ENCODE measurements at regions not wholly inside any gene's neighbourhood (a gene's known extent, or its start where the extent isn't known, plus 50 kb on each side); places are given as distances from the start of the nearest gene placed in this dataset.

GRCh38 chr6:146990821-146991798, 213.1 kb upstream of the STXBP5 start (continued):
- peak; percentile 91; the same call in 1 of the 2 replicates for TF ChIP-seq AHDC1 (CRISPR knock-in tag; IDR thresholded peaks at IDR 0.05; ENCODE audit: borderline replicate concordance)
- TF ChIP-seq CSRNP2 (CRISPR knock-in tag; conservative IDR thresholded peaks at IDR 0.05; ENCODE audit: low read depth) = no peak
- no peak for TF ChIP-seq CCAR2 (optimal IDR thresholded peaks at IDR 0.05; ENCODE audit: low read depth, low read length)
- TF ChIP-seq XRCC5 (optimal IDR thresholded peaks at IDR 0.05; ENCODE audit: low read length) = no peak
- TF ChIP-seq BRF2 (CRISPR knock-in tag; IDR thresholded peaks at IDR 0.05) = no peak
- TF ChIP-seq ATF4 (CRISPR knock-in tag; IDR thresholded peaks at IDR 0.05) = peak in 1 of 2 experiments; percentile 66; a peak in 2 of 4 replicates
- TF ChIP-seq ZFAT (CRISPR knock-in tag; conservative IDR thresholded peaks at IDR 0.05) = no peak
- TF ChIP-seq ZNF446 (CRISPR knock-in tag; IDR thresholded peaks at IDR 0.05) = no peak
- no peak for TF ChIP-seq PITX1 (CRISPR knock-in tag; IDR thresholded peaks at IDR 0.05)
- no peak for TF ChIP-seq IRX3 (CRISPR knock-in tag; IDR thresholded peaks at IDR 0.05; ENCODE audit: borderline replicate concordance, low read depth)
- no peak for TF ChIP-seq PBX2 (CRISPR knock-in tag; IDR thresholded peaks at IDR 0.05)
- no peak; the same call in 1 of the 2 replicates for TF ChIP-seq TFAP4 (IDR thresholded peaks at IDR 0.05; ENCODE audit: borderline replicate concordance, low read depth)
- TF ChIP-seq ZFP37 (CRISPR knock-in tag; IDR thresholded peaks at IDR 0.05; ENCODE audit: borderline replicate concordance) = no peak
- TF ChIP-seq SNAPC5 (CRISPR knock-in tag; IDR thresholded peaks at IDR 0.05; ENCODE audit: borderline replicate concordance) = no peak
- TF ChIP-seq ZFYVE20 (CRISPR knock-in tag; IDR thresholded peaks at IDR 0.05; ENCODE audit: borderline replicate concordance, low read depth) = no peak
